Cardiac muscle cell (in vitro differentiated cells and primary cell): ENCODE measurements at regions not wholly inside any gene's neighbourhood (a gene's known extent, or its start where the extent isn't known, plus 50 kb on each side); places are given as distances from the start of the nearest gene placed in this dataset.

Experiments used
- DNase-seq, 2 donors: peaks; one replicate each; pipeline versions ENCODE4 v3.0.0 to v3.0.0-alpha.2; 2010 to 2017; ENCODE audit warnings: low read depth in 1 of 2, low spot score in 1 of 2
- H3K27ac ChIP-seq: fragments of 200-600 bp; sonication (generic); 2 replicates; pipeline ENCODE4 v1.5.1; 2016
- H3K27me3 ChIP-seq: fragments of 200-600 bp; sonication (generic); 2 replicates; pipeline ENCODE4 v1.6.0; 2016; ENCODE audit warnings: control low read depth
- H3K36me3 ChIP-seq: fragments of 200-600 bp; sonication (generic); 2 replicates; pipeline ENCODE4 v1.5.1; 2016; ENCODE audit warnings: control low read depth
- H3K4me1 ChIP-seq: fragments of 200-600 bp; sonication (generic); 2 replicates; pipeline ENCODE4 v1.8.1; 2017; ENCODE audit warnings: low read depth, mild to moderate bottlenecking, mixed run types
- H3K4me3 ChIP-seq: fragments of 200-600 bp; sonication (generic); 2 replicates; pipeline ENCODE4 v1.5.1; 2016; ENCODE audit warnings: mild to moderate bottlenecking
- H3K9me3 ChIP-seq: fragments of 200-600 bp; sonication (generic); 2 replicates; pipeline ENCODE4 v1.5.1; 2017; ENCODE audit warnings: low read depth, mild to moderate bottlenecking, control low read depth
- CTCF ChIP-seq: IDR thresholded peaks from 2 replicates; pipeline ENCODE4 v1.5.1; 2012; ENCODE audit warnings: low read depth, mild to moderate bottlenecking, low read length

GRCh38 chrX:128458888-128459287, 406.7 kb upstream of the ACTRT1 start:
- TF ChIP-seq CTCF = no peak
- no peak overlapping the region for H3K4me3 ChIP-seq
- H3K36me3 ChIP-seq = no peaks in the 10 kb centered on the region
- H3K27ac ChIP-seq = no peak overlapping the region
- H3K4me1 ChIP-seq = no peaks in the 10 kb centered on the region
- no peak for DNase-seq
- no peaks in the 10 kb centered on the region for H3K27me3 ChIP-seq
- no peaks in the 10 kb centered on the region for H3K9me3 ChIP-seq

GRCh38 chrX:128457674-128458073, 405.5 kb upstream of the ACTRT1 start:
- no peak for DNase-seq

GRCh38 chrX:128439159-128439558, 387.0 kb upstream of the ACTRT1 start:
- H3K4me1 ChIP-seq = no peaks in the 10 kb centered on the region
- no peak for DNase-seq
- H3K4me3 ChIP-seq = no peak overlapping the region
- H3K9me3 ChIP-seq = no peaks in the 10 kb centered on the region
- H3K27ac ChIP-seq = no peak overlapping the region
- TF ChIP-seq CTCF = no peak
- H3K27me3 ChIP-seq = no peaks in the 10 kb centered on the region
- no peaks in the 10 kb centered on the region for H3K36me3 ChIP-seq

More at GRCh38 chrX:128457674-128458073, 405.5 kb upstream of the ACTRT1 start:
- no peak for TF ChIP-seq CTCF
- no peaks in the 10 kb centered on the region for H3K9me3 ChIP-seq
- no peak overlapping the region for H3K4me3 ChIP-seq
- H3K36me3 ChIP-seq = no peaks in the 10 kb centered on the region
- no peak overlapping the region for H3K27ac ChIP-seq
- H3K27me3 ChIP-seq = no peaks in the 10 kb centered on the region
- H3K4me1 ChIP-seq = no peaks in the 10 kb centered on the region

- Histone ChIP-seq H3K36me3 (no peaks in the 10 kb centered on the region), H3K27me3 (no peaks in the 10 kb centered on the region), H3K4me1 (no peaks in the 10 kb centered on the region), H3K9me3 (no peaks in the 10 kb centered on the region), H3K4me3 (no peak overlapping the region), H3K27ac (no peak overlapping the region)
- TF ChIP-seq CTCF = no peak
- no peak for DNase-seq
These were observed 385.9 kb upstream of the ACTRT1 start for GRCh38 chrX:128438082-128438481.

GRCh38 chrX:128436397-128437103, 384.3 kb upstream of the ACTRT1 start:
- no peak for DNase-seq
- Histone ChIP-seq H3K4me1 (no peaks in the 10 kb centered on the region), H3K36me3 (no peaks in the 10 kb centered on the region), H3K27me3 (no peaks in the 10 kb centered on the region), H3K4me3 (no peak overlapping the region), H3K27ac (no peak overlapping the region), H3K9me3 (no peaks in the 10 kb centered on the region)
- TF ChIP-seq CTCF = no peak
